ENCODE measurements at regions not wholly inside any gene's neighbourhood (a gene's known extent, or its start where the extent isn't known, plus 50 kb on each side); places are given as distances from the start of the nearest gene placed in this dataset.

GRCh38 chr6:104591573-104592334, 268.0 kb downstream of the HACE1 start:
- ChIA-PET POLR2A (no interaction called here), CTCF (interaction anchor here (1.2 kb wide), 1 partner anchor 27 kb away, joined by 3 read pairs; no protein-coding TSS in a partner anchor)
- H3K4me3 ChIP-seq (ENCODE audit: low read depth, low read length): no peak overlapping the region
- peak; percentile 12 for DNase-seq (ENCODE audit: low read depth, low spot score)
- TF ChIP-seq, protein P1, sequence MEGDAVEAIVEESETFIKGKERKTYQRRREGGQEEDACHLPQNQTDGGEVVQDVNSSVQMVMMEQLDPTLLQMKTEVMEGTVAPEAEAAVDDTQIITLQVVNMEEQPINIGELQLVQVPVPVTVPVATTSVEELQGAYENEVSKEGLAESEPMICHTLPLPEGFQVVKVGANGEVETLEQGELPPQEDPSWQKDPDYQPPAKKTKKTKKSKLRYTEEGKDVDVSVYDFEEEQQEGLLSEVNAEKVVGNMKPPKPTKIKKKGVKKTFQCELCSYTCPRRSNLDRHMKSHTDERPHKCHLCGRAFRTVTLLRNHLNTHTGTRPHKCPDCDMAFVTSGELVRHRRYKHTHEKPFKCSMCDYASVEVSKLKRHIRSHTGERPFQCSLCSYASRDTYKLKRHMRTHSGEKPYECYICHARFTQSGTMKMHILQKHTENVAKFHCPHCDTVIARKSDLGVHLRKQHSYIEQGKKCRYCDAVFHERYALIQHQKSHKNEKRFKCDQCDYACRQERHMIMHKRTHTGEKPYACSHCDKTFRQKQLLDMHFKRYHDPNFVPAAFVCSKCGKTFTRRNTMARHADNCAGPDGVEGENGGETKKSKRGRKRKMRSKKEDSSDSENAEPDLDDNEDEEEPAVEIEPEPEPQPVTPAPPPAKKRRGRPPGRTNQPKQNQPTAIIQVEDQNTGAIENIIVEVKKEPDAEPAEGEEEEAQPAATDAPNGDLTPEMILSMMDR (IDR thresholded peaks at IDR 0.05; ENCODE audit: insufficient read depth, low read length, missing control alignments): no peak

DNA sequence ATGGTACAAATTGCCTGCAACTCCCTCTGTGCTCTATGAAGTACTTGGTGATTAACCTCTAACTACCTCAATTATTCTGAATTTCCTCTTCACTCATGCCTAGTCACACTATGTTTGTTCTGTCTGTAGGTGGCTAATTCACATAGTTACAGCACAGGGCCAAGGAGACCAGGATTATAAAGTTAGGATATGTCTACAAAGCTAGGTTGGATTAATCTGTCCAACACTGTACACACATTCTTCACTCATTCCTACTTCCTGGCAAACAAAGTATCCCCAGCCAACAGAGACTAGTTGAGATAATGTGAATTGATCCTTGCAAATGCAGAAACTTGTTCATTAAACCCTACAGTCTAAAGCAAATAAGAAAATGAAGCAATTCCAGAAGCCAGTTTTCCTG, 269.8 kb downstream of the HACE1 start:
- no peak overlapping the region for H3K4me3 ChIP-seq (ENCODE audit: low read depth, low read length)
- DNase-seq (ENCODE audit: low read depth, low spot score): no peak
- CTCF ChIA-PET: no interaction called here
- TF ChIP-seq, protein P1 (IDR thresholded peaks at IDR 0.05; ENCODE audit: insufficient read depth, low read length, missing control alignments): no peak
- POLR2A ChIA-PET: no interaction called here

DNA sequence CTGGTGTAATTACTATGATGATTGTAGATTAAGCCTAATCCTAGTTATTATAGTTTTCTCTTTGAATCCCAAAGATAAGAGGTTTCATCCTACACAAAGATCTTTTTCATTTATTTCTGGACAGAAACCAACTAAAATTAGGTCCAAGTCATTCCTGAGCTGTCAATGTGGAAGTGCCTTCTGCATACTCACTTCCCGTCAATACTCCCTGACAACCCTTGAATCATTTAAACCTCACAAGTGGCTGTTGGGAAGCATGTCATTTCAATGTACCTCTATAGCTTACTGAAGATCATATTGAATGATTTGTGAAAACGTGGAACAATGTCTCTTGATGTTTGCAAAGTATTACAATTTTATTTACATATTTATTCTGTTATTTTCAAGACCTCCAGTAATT, 274.1 kb downstream of the HACE1 start:
- POLR2A ChIA-PET: no interaction called here
- TF ChIP-seq, protein P1 (IDR thresholded peaks at IDR 0.05; ENCODE audit: insufficient read depth, low read length, missing control alignments): no peak
- DNase-seq (ENCODE audit: low read depth, low spot score): no peak
- H3K4me3 ChIP-seq (ENCODE audit: low read depth, low read length): no peak overlapping the region
- CTCF ChIA-PET: interaction anchor here (1.2 kb wide), 1 partner anchor 28 kb away, joined by 3 read pairs; no protein-coding TSS in a partner anchor

DNA sequence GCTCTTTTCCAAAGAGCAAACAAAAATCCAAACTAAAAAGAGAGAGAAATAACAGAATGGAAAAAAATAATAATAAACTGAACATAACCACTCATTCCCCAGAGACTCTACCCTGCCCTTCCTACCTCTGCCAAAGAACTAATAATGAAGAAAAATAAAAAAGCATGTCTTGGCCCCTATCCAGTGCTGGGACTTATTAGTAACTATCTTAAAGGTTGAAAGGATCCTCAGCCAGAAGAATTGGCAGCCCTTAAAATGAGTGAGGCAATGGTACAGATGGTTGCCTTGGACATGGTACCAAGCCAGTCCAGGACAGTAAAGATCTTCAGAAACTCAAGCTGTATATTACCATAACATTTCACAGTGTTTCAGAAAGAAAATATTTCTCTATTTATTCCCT, 279.3 kb downstream of the HACE1 start:
- no peak overlapping the region for H3K4me3 ChIP-seq (ENCODE audit: low read depth, low read length)
- ChIA-PET CTCF (no interaction called here), POLR2A (no interaction called here)
- TF ChIP-seq, protein P1 (IDR thresholded peaks at IDR 0.05; ENCODE audit: insufficient read depth, low read length, missing control alignments): no peak
- DNase-seq (ENCODE audit: low read depth, low spot score): no peak

GRCh38 chr6:104579310-104579863, 280.3 kb downstream of the HACE1 start:
- no peak for DNase-seq (ENCODE audit: low read depth, low spot score)
- TF ChIP-seq, protein P1 (IDR thresholded peaks at IDR 0.05; ENCODE audit: insufficient read depth, low read length, missing control alignments): no peak
- no peak overlapping the region for H3K4me3 ChIP-seq (ENCODE audit: low read depth, low read length)
- ChIA-PET CTCF (no interaction called here), POLR2A (no interaction called here)

- CTCF ChIA-PET: no interaction called here
- POLR2A ChIA-PET: no interaction called here
Measured at GRCh38 chr6:104575536-104575935, 284.2 kb downstream of the HACE1 start.

More at GRCh38 chr6:104575536-104575935, 284.2 kb downstream of the HACE1 start:
- no peak overlapping the region for H3K4me3 ChIP-seq (ENCODE audit: low read depth, low read length)
- no peak for DNase-seq (ENCODE audit: low read depth, low spot score)
- TF ChIP-seq, protein P1 (IDR thresholded peaks at IDR 0.05; ENCODE audit: insufficient read depth, low read length, missing control alignments): no peak
